NT2/D1 (cell line): ENCODE measurements at regions not wholly inside any gene's neighbourhood (a gene's known extent, or its start where the extent isn't known, plus 50 kb on each side); places are given as distances from the start of the nearest gene placed in this dataset.

Source experiments
- DNase-seq: peaks from one replicate; pipeline ENCODE4 v3.0.0-alpha.2; 2011; ENCODE audit warnings: low read depth, low spot score
- H3K27me3 ChIP-seq: 2 replicates; pipeline ENCODE4 v1.6.0; 2011; ENCODE audit warnings: mild to moderate bottlenecking; ENCODE audit not compliant: insufficient read length, insufficient read depth
- H3K36me3 ChIP-seq: 2 replicates; pipeline ENCODE4 v1.6.1; 2011; ENCODE audit warnings: mild to moderate bottlenecking, low read length, mixed read lengths; ENCODE audit not compliant: insufficient read depth, insufficient read length
- H3K4me1 ChIP-seq: 2 replicates; pipeline ENCODE4 v1.5.1; 2011; ENCODE audit not compliant: insufficient read depth, insufficient read length
- H3K4me3 ChIP-seq: 2 replicates; pipeline ENCODE4 v1.5.1; 2011; ENCODE audit warnings: low read depth; ENCODE audit not compliant: insufficient read length
- H3K9ac ChIP-seq: 2 replicates; pipeline ENCODE4 v1.6.0; 2011; ENCODE audit warnings: low read depth; ENCODE audit not compliant: insufficient read length
- H3K9me3 ChIP-seq: 2 replicates; pipeline ENCODE4 v1.5.1; 2011; ENCODE audit warnings: mild to moderate bottlenecking, low read length; ENCODE audit not compliant: insufficient read depth
- SUZ12 ChIP-seq: IDR thresholded peaks from 2 replicates; pipeline ENCODE4 v1.6.1; 2011; ENCODE audit not compliant: insufficient read length, insufficient read depth; ENCODE audit errors: extremely low read depth
- YY1 ChIP-seq: IDR thresholded peaks from 2 replicates; pipeline ENCODE4 v1.6.1; 2011; ENCODE audit not compliant: insufficient read length, insufficient read depth
- ZNF274 ChIP-seq: IDR thresholded peaks from 2 replicates; pipeline ENCODE4 v1.6.1; 2011; ENCODE audit warnings: mild to moderate bottlenecking, low read depth, low read length

GRCh38 chr7:46294381-46294780 lies 373.3 kb upstream of the IGFBP3 start:
- Histone ChIP-seq H3K9me3 (peaks cover 15% of the 10 kb centered on the region), H3K9ac (no peak overlapping the region), H3K27me3 (no peaks in the 10 kb centered on the region), H3K36me3 (no peaks in the 10 kb centered on the region), H3K4me3 (no peak overlapping the region), H3K4me1 (no peaks in the 10 kb centered on the region)
- no peak for DNase-seq
- TF ChIP-seq SUZ12: no peak

- Histone ChIP-seq H3K9ac (no peak overlapping the region), H3K27me3 (no peaks in the 10 kb centered on the region), H3K36me3 (no peaks in the 10 kb centered on the region), H3K9me3 (peaks cover 9% of the 10 kb centered on the region), H3K4me1 (no peaks in the 10 kb centered on the region), H3K4me3 (no peak overlapping the region)
- DNase-seq: no peak
- TF ChIP-seq SUZ12 (no peak), ZNF274 (no peak), YY1 (no peak)
Measured at GRCh38 chr7:46292741-46293140, 371.7 kb upstream of the IGFBP3 start.

DNA sequence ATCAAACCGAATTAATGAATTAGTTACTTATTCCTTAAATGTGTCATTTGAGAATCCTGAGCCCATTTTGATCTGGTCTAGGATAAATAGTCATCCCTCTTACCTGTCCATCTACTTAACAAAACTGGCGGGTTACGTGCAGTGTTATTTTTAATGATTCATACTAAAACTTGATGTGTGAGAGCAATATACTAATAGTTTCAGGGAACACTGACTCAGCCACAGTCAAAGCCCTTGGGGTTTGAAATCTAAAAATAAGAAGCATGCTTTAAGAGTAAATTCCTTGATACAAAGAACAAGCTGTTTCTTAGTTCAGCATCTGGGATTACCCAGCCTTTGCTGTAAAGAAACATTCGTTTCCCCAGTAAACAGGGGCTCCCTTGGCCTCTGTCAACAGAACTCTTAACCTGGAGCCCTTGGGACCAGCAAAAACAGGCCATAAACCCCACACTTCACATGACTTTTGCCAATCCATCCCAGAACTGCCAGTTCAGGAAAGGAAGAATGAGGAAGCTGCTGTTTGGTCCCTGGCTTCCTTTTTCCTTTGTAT lies 370.6 kb upstream of the IGFBP3 start:
- Histone ChIP-seq H3K36me3 (no peaks in the 10 kb centered on the region), H3K4me1 (no peaks in the 10 kb centered on the region), H3K9me3 (no peaks in the 10 kb centered on the region; the same call in none of the 2 replicates), H3K27me3 (no peaks in the 10 kb centered on the region), H3K4me3 (no peak overlapping the region), H3K9ac (no peak overlapping the region)
- TF ChIP-seq ZNF274 (no peak), SUZ12 (no peak), YY1 (no peak)
- DNase-seq: no peak

DNA sequence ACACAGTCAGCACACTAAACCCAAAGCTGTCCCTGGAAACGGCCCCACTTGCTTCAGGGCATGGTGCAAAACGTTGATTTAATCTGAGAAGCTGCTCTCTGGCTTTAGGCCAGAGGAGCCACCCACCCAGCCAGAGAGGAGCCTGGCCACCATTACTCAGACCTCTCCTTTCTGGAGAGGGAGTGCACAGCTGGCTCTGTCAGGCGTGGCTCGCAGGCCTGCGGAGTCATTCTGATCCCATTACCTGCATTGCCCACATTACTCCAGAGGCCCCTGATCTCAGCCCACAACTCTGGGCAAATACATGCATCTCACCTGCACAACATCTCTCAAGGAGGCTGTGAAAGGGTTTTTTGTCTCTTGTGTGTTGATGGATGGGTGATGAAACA lies 370.0 kb upstream of the IGFBP3 start:
- no peak overlapping the region for H3K9ac ChIP-seq
- no peaks in the 10 kb centered on the region for H3K4me1 ChIP-seq
- H3K9me3 ChIP-seq: no peaks in the 10 kb centered on the region
- H3K36me3 ChIP-seq: no peaks in the 10 kb centered on the region
- no peak for DNase-seq
- H3K27me3 ChIP-seq: no peaks in the 10 kb centered on the region
- no peak for TF ChIP-seq ZNF274
- no peak for TF ChIP-seq SUZ12
- no peak for TF ChIP-seq YY1
- H3K4me3 ChIP-seq: no peak overlapping the region

GRCh38 chr7:46290374-46291049 lies 369.4 kb upstream of the IGFBP3 start:
- Histone ChIP-seq H3K36me3 (no peaks in the 10 kb centered on the region), H3K4me1 (no peaks in the 10 kb centered on the region), H3K4me3 (no peak overlapping the region), H3K9me3 (no peaks in the 10 kb centered on the region), H3K27me3 (no peaks in the 10 kb centered on the region), H3K9ac (no peak overlapping the region)
- no peak for TF ChIP-seq ZNF274
- TF ChIP-seq YY1: no peak
- TF ChIP-seq SUZ12: no peak
- DNase-seq: no peak

GRCh38 chr7:46288861-46289260 lies 367.8 kb upstream of the IGFBP3 start:
- no peaks in the 10 kb centered on the region for H3K4me1 ChIP-seq
- no peaks in the 10 kb centered on the region for H3K27me3 ChIP-seq
- TF ChIP-seq SUZ12: no peak
- no peaks in the 10 kb centered on the region for H3K9me3 ChIP-seq
- H3K36me3 ChIP-seq: no peaks in the 10 kb centered on the region
- no peak for DNase-seq
- no peak overlapping the region for H3K9ac ChIP-seq
- H3K4me3 ChIP-seq: no peak overlapping the region

GRCh38 chr7:46288010-46288409 lies 366.9 kb upstream of the IGFBP3 start:
- no peaks in the 10 kb centered on the region for H3K9me3 ChIP-seq
- H3K4me3 ChIP-seq: no peak overlapping the region
- TF ChIP-seq YY1 (no peak), SUZ12 (no peak), ZNF274 (no peak)
- no peak overlapping the region for H3K9ac ChIP-seq
- no peak for DNase-seq
- no peaks in the 10 kb centered on the region for H3K36me3 ChIP-seq
- no peaks in the 10 kb centered on the region for H3K27me3 ChIP-seq
- no peaks in the 10 kb centered on the region for H3K4me1 ChIP-seq

GRCh38 chr7:46286957-46287356 lies 365.9 kb upstream of the IGFBP3 start:
- DNase-seq: no peak
- no peak for TF ChIP-seq SUZ12
- no peak for TF ChIP-seq ZNF274
- TF ChIP-seq YY1: no peak
- Histone ChIP-seq H3K9me3 (no peaks in the 10 kb centered on the region), H3K9ac (no peak overlapping the region), H3K36me3 (no peaks in the 10 kb centered on the region), H3K4me1 (no peaks in the 10 kb centered on the region), H3K4me3 (no peak overlapping the region), H3K27me3 (no peaks in the 10 kb centered on the region)
